Fibroblast of lung (primary cell): ENCODE measurements at regions not wholly inside any gene's neighbourhood (a gene's known extent, or its start where the extent isn't known, plus 50 kb on each side); places are given as distances from the start of the nearest gene placed in this dataset.

Experiments
- DNase-seq, 2 donors: peaks; one replicate each; pipeline versions ENCODE4 v3.0.0 to v3.0.0-alpha.2; 2010; ENCODE audit warnings: low read depth in 2 of 2
- H2AFZ ChIP-seq: 2 replicates; pipeline ENCODE4 v1.5.1; 2012; ENCODE audit warnings: low read length, control low read depth, inconsistent platforms
- H3K27ac ChIP-seq: 2 replicates; pipeline ENCODE4 v1.5.1; 2011; ENCODE audit warnings: low read length, control low read depth; ENCODE audit not compliant: insufficient read depth
- H3K27me3 ChIP-seq: 2 replicates; pipeline ENCODE4 v1.5.1; 2011; ENCODE audit warnings: mild to moderate bottlenecking, low read length; ENCODE audit not compliant: control insufficient read depth, insufficient read depth
- H3K36me3 ChIP-seq: 2 replicates; pipeline ENCODE4 v1.5.1; 2011; ENCODE audit warnings: low read length; ENCODE audit not compliant: control insufficient read depth, insufficient read depth
- H3K4me1 ChIP-seq: 2 replicates; pipeline ENCODE4 v1.5.1; 2011; ENCODE audit warnings: low read length; ENCODE audit not compliant: control insufficient read depth, insufficient read depth; ENCODE audit errors: extremely low read depth
- H3K4me2 ChIP-seq: 2 replicates; pipeline ENCODE4 v1.5.1; 2011; ENCODE audit warnings: low read length, control low read depth; ENCODE audit not compliant: insufficient read depth; ENCODE audit errors: extremely low read depth
- H3K4me3 ChIP-seq, 4 experiments: fragments of 200-600 bp in 1 of 4; sonication (generic) in 1 of 4; replicated peaks in 1 of 4; 2 replicates each; pipeline ENCODE4 v1.5.1; 2011 to 2016; ENCODE audit warnings: low read length in 4 of 4, low read depth in 3 of 4, mild to moderate bottlenecking in 3 of 4, control low read depth in 2 of 4, inconsistent platforms in 1 of 4, mixed read lengths in 1 of 4; ENCODE audit not compliant: insufficient read depth in 1 of 4; ENCODE audit errors: control extremely low read depth in 1 of 4
- H3K79me2 ChIP-seq: 2 replicates; pipeline ENCODE4 v1.5.1; 2012; ENCODE audit warnings: mild to moderate bottlenecking, low read length, inconsistent platforms; ENCODE audit not compliant: control insufficient read depth, insufficient read depth
- H3K9ac ChIP-seq: 2 replicates; pipeline ENCODE4 v1.5.1; 2011; ENCODE audit warnings: mild to moderate bottlenecking, low read length, control low read depth; ENCODE audit not compliant: insufficient read depth
- H3K9me3 ChIP-seq: 2 replicates; pipeline ENCODE4 v1.5.1; 2012; ENCODE audit warnings: low read depth, low read length; ENCODE audit not compliant: control insufficient read depth, insufficient read depth
- H4K20me1 ChIP-seq: 2 replicates; pipeline ENCODE4 v1.5.1; 2011; ENCODE audit warnings: low read length; ENCODE audit not compliant: control insufficient read depth, insufficient read depth; ENCODE audit errors: extremely low read depth
- CTCF ChIP-seq, 2 donors: IDR thresholded peaks in 1 of 2; conservative IDR thresholded peaks in 1 of 2; 1 replicate in 1 of 2; 2 replicates in 1 of 2; pipeline ENCODE4 v1.5.1; 2011 to 2012; ENCODE audit warnings: low read length in 2 of 2, control low read depth in 1 of 2, inconsistent platforms in 1 of 2, low read depth in 1 of 2, mild to moderate bottlenecking in 1 of 2
- EZH2 ChIP-seq: IDR thresholded peaks from 2 replicates; pipeline ENCODE4 v1.5.1; 2012; ENCODE audit warnings: low read length, control low read depth, mild to moderate bottlenecking; ENCODE audit errors: missing control alignments

GRCh38 chrX:147847999-147848398 lies 63.7 kb upstream of the FMR1 start:
- H2AFZ ChIP-seq: no peak overlapping the region
- H3K9ac ChIP-seq: no peak overlapping the region
- H3K36me3 ChIP-seq: no peaks in the 10 kb centered on the region
- H3K27ac ChIP-seq: no peak overlapping the region
- TF ChIP-seq EZH2 (no peak), CTCF (conservative IDR thresholded peaks at IDR 0.05 in 1 of 2, IDR thresholded peaks at IDR 0.05 in 1 of 2; ENCODE audit: low read depth in 1 of 2, low read length in 2 of 2) (no peak)
- no peaks in the 10 kb centered on the region for H3K27me3 ChIP-seq
- no peaks in the 10 kb centered on the region for H3K9me3 ChIP-seq
- no peak for DNase-seq
- H3K4me3 ChIP-seq: no peak overlapping the region
- no peaks in the 10 kb centered on the region for H4K20me1 ChIP-seq
- no peak overlapping the region for H3K4me2 ChIP-seq
- H3K4me1 ChIP-seq: no peaks in the 10 kb centered on the region
- H3K79me2 ChIP-seq: no peaks in the 10 kb centered on the region

GRCh38 chrX:147848543-147849443 lies 62.9 kb upstream of the FMR1 start:
- TF ChIP-seq CTCF (conservative IDR thresholded peaks at IDR 0.05 in 1 of 2, IDR thresholded peaks at IDR 0.05 in 1 of 2; ENCODE audit: low read depth in 1 of 2, low read length in 2 of 2) (no peak), EZH2 (no peak)
- Histone ChIP-seq H3K27me3 (no peaks in the 10 kb centered on the region), H4K20me1 (no peaks in the 10 kb centered on the region), H3K4me3 (no peak overlapping the region), H3K4me1 (no peaks in the 10 kb centered on the region), H3K36me3 (no peaks in the 10 kb centered on the region), H3K4me2 (no peak overlapping the region), H3K27ac (no peak overlapping the region), H2AFZ (no peak overlapping the region), H3K9me3 (no peaks in the 10 kb centered on the region), H3K9ac (no peak overlapping the region), H3K79me2 (no peaks in the 10 kb centered on the region)
- DNase-seq: no peak

GRCh38 chrX:147850875-147851274 lies 60.8 kb upstream of the FMR1 start:
- H3K27me3 ChIP-seq: no peaks in the 10 kb centered on the region
- no peaks in the 10 kb centered on the region for H3K4me1 ChIP-seq
- no peaks in the 10 kb centered on the region for H4K20me1 ChIP-seq
- no peaks in the 10 kb centered on the region for H3K36me3 ChIP-seq
- no peak overlapping the region for H3K27ac ChIP-seq
- no peak overlapping the region for H3K4me2 ChIP-seq
- no peak overlapping the region for H3K4me3 ChIP-seq
- H2AFZ ChIP-seq: no peak overlapping the region
- no peak overlapping the region for H3K9ac ChIP-seq
- no peak for DNase-seq
- H3K79me2 ChIP-seq: no peaks in the 10 kb centered on the region
- H3K9me3 ChIP-seq: no peaks in the 10 kb centered on the region
- TF ChIP-seq CTCF (conservative IDR thresholded peaks at IDR 0.05 in 1 of 2, IDR thresholded peaks at IDR 0.05 in 1 of 2; ENCODE audit: low read depth in 1 of 2, low read length in 2 of 2) (no peak), EZH2 (no peak)
